ENCODE measurements at regions not wholly inside any gene's neighbourhood (a gene's known extent, or its start where the extent isn't known, plus 50 kb on each side); places are given as distances from the start of the nearest gene placed in this dataset.

GRCh38 chr10:4018054-4018511 lies 233.1 kb upstream of the KLF6 start:
- DNase-seq (ENCODE audit: low spot score) = no peak

GRCh38 chr10:4017336-4017735 lies 232.3 kb upstream of the KLF6 start:
- DNase-seq (ENCODE audit: low spot score) = no peak

GRCh38 chr10:4016214-4016740 lies 231.3 kb upstream of the KLF6 start:
- no peak for DNase-seq (ENCODE audit: low spot score)

- no peak for DNase-seq (ENCODE audit: low spot score)
These were observed 228.7 kb upstream of the KLF6 start for GRCh38 chr10:4013651-4014121.

GRCh38 chr10:4012848-4013247 lies 227.8 kb upstream of the KLF6 start:
- DNase-seq (ENCODE audit: low spot score) = no peak

- no peak for DNase-seq (ENCODE audit: low spot score)
These were observed 226.3 kb upstream of the KLF6 start for GRCh38 chr10:4011136-4011812.

GRCh38 chr10:4008676-4009382 lies 223.8 kb upstream of the KLF6 start:
- no peak for DNase-seq (ENCODE audit: low spot score)

- DNase-seq (ENCODE audit: low spot score) = no peak
These were observed 222.8 kb upstream of the KLF6 start for GRCh38 chr10:4007771-4008170.

GRCh38 chr10:4006858-4007257 lies 221.8 kb upstream of the KLF6 start:
- no peak for DNase-seq (ENCODE audit: low spot score)

GRCh38 chr10:4006051-4006450 lies 221.0 kb upstream of the KLF6 start:
- DNase-seq (ENCODE audit: low spot score) = no peak

- DNase-seq (ENCODE audit: low spot score) = no peak
These were observed 220.0 kb upstream of the KLF6 start for GRCh38 chr10:4004990-4005389.

- no peak for DNase-seq (ENCODE audit: low spot score)
These were observed 219.1 kb upstream of the KLF6 start for GRCh38 chr10:4004144-4004543.

- no peak for DNase-seq (ENCODE audit: low spot score)
These were observed 218.5 kb upstream of the KLF6 start for GRCh38 chr10:4003348-4003973.

- no peak for DNase-seq (ENCODE audit: low spot score)
These were observed 216.8 kb upstream of the KLF6 start for GRCh38 chr10:4001811-4002210.

GRCh38 chr10:3999642-4000041 lies 214.6 kb upstream of the KLF6 start:
- no peak for DNase-seq (ENCODE audit: low spot score)

- no peak for DNase-seq (ENCODE audit: low spot score)
These were observed 211.7 kb upstream of the KLF6 start for GRCh38 chr10:3996697-3997096.

- DNase-seq (ENCODE audit: low spot score) = no peak
These were observed 210.5 kb upstream of the KLF6 start for GRCh38 chr10:3995302-3996210.

- DNase-seq (ENCODE audit: low spot score) = no peak
These were observed 207.6 kb upstream of the KLF6 start for GRCh38 chr10:3992382-3993178.

- DNase-seq (ENCODE audit: low spot score) = no peak
These were observed 205.3 kb upstream of the KLF6 start for GRCh38 chr10:3990307-3990706.

GRCh38 chr10:3987143-3987974 lies 202.3 kb upstream of the KLF6 start:
- no peak for DNase-seq (ENCODE audit: low spot score)
